UCSD-AML1 (cell line): ENCODE measurements at regions not wholly inside any gene's neighbourhood (a gene's known extent, or its start where the extent isn't known, plus 50 kb on each side); places are given as distances from the start of the nearest gene placed in this dataset.

ENCODE experiments used
- DNase-seq: peaks from one replicate; lab custom pipeline; 2025; ENCODE audit not compliant: unreplicated experiment; lab: John Stamatoyannopoulos, UW

DNA sequence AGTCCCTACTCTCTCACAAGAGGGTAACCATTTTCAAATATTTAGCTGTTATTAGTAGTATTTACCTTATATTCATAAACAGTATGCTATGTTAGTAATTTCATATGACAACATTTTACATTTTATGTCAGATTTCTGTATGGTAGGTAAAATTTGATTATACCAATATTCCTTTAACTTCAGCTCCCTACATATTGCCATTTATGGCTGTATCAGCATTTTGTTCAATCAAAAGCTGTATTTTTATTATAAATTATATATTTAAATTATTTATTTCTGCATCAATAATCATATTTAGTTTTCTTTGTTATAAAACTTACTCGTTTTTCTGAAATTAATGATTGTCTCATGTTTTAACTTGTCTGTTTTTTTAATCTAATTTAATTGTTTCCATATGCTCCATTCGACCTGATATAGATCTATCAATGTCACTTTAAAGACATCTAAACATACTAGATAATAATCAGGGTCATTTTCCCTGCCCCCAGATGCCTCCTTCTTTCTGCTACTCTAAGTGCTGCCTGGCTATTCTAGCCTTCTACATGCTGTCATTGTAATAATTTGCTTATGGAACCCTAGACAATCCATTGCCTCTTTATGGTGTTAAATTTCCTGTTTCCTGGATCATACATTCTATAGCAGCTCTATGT, 1976.7 kb upstream of the ADGRL3 start:
- no peak for DNase-seq

DNA sequence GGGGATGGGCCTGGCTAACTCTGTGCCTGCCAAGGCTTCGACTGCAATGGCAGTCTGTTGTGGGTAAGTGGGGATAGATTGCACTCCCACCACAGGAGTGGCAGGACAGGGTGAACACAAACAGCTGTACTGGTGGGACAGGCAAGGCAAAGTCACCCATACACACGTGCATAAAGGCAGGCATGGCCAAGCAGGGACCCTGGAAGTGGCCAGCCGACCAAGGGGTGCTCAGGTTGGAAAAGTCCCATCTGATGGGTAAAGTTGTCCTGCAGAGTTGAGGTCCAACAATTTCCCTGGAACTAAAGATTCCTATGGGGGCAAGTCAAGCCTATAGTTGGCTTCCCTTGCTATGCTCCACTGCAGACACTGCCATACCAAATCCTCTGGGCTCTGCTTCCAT, 1961.9 kb upstream of the ADGRL3 start:
- no peak for DNase-seq

DNA sequence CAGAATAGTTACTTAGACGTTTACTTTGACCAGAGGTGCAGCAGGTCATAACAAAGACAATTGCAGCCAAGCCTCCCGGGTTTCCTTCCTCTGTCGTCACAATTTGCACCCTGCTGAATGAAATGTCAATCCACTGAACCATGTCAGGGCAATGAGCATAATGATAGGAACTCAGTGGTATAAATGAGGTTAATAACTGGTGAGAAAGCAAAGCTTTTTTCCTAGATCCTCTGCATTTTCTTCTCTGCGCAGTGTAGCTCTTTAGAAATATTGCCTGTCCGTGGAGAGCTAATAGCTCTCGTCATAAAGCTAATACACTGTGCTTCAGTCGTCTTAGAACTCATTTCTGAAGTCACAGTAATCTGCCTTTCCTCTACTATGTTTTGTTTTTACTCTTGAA, 1960.1 kb upstream of the ADGRL3 start:
- DNase-seq: no peak

GRCh38 chr4:59243038-59243437, 1957.1 kb upstream of the ADGRL3 start:
- no peak for DNase-seq

DNA sequence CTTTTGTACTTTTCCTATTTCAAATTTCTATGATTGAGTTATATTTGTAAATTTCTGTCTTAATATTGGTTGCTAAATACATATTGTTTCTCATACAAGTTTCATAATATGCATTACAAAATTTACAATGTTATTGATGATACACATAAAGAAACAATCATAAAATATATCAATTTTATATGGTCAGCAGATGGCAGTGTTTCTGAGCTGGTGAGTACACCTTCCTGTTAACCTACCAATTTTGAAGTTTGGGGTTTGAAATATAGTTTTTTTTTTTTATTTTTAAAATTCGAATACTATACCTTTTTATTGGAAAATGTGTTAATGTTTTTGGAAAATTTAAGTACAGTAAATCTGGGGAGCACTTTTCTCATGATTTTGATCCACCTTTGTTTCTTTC, 1953.1 kb upstream of the ADGRL3 start:
- no peak for DNase-seq

GRCh38 chr4:59248313-59248712, 1951.8 kb upstream of the ADGRL3 start:
- DNase-seq: no peak

- no peak for DNase-seq
These were observed 1951.0 kb upstream of the ADGRL3 start for GRCh38 chr4:59249110-59249509.

DNA sequence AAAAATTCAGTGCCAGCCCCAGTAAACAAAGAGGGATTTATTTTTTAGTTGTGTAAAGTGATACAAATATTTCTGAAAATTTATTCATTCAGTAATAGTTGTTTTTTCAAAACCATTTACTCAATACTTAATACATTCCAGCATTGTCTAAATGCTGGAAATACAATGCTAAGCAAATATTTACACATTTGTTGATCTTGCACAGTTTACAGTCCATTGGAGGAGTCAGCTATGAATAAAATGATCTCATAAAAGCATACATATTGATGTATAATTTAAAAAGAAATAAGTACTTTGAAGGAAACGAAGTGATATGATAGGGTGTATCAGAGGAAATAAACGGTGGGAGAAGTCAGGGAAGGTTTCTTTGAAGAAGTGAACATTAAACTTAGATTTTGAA, 1942.1 kb upstream of the ADGRL3 start:
- no peak for DNase-seq

GRCh38 chr4:59307609-59308008, 1892.5 kb upstream of the ADGRL3 start:
- DNase-seq: no peak

- no peak for DNase-seq
These were observed 1885.5 kb upstream of the ADGRL3 start for GRCh38 chr4:59314637-59315036.

DNA sequence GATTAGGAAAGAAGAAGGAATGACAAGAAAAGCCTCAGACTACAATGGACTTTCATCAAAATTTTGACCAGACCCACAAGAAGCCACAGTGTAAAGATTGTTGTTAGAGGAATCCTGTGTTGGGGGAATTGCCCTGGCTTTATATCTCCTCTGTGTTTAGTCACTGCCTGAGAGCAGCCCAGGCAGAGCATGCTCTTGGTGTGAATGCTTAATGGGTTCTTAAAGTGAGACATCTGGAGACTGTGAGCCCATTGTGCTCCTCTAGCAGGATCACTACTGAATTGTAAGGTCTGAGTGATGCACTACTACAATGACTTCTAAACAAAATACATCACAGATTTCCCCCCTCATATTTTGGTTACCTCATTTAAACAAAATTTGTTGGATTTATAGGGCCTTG, 1860.5 kb upstream of the ADGRL3 start:
- DNase-seq: no peak

DNA sequence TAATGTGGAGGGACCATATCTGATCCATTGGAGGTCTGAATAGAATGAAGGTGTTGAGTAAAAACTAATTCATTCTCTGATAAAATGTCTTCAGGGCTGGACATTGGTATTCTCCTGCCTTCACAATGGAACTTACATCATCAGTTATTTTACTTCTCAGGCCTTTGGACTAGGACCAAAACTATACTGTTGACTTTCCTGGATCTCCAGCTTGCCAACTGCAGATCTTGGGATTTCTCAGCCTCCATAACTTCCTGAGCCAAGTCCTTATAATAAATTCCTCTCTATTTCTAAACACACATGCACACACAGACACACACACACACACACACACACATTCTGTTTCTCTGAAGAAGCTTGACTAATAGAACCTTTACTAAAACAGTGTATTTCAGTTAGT, 1858.6 kb upstream of the ADGRL3 start:
- DNase-seq: no peak

GRCh38 chr4:59348949-59349348, 1851.2 kb upstream of the ADGRL3 start:
- DNase-seq: no peak

DNA sequence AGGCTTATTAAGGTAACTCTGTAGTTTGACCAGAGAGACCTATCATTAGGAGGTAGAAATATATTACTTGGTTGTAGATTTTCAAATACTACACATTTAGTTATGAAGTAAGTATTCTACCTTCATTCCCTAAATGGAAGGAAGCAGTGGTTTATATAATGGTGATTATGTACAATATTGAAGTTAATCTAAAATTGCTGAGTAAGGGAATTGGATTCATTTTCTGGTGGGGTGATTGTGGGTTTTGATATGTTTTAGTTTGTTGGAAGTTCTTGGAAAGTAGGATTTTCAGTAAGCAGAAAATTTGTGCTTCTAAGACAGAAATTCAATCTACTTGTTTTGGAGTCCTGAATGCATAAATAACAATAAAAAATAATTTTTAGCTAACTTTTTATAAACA, 1830.9 kb upstream of the ADGRL3 start:
- no peak for DNase-seq

DNA sequence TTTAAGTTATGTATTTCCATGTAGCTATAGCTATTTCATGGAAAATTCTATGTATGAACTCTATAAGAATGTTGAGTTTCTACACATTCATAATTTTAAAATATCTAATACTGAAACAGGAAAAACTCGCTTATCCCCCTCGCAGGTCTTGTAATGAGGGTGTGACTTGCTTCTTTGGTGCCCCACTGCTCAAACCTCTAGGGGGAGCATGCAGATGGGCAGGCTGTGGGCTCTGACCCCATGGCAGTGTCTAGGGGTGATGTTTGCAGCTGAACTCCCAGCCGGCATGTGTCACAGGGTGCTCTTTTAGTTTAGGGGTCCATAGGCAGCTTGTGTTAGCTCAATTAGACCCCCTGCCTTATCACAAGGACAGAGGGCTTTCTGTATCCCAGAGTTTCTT, 1825.7 kb upstream of the ADGRL3 start:
- DNase-seq: peak; percentile 6

GRCh38 chr4:59380841-59381366, 1819.2 kb upstream of the ADGRL3 start:
- DNase-seq: no peak

DNA sequence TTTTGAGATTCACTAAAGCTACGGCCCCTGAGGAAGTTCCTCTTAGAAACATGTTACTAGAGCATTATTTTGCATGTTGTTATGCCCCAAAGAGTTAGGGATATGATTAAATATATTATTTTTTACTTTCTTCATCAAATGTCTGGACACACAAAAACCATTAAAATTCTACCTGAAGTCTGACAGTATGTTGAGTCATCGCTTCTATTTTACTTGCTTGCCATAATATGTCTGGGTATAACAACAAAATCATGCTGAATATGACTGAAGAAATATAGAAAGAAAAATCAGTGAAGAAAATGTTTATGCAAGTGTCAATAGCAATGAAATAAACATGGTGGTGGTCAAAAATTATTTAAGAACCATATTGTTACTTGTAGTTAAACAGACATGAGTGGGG, 1818.5 kb upstream of the ADGRL3 start:
- no peak for DNase-seq

DNA sequence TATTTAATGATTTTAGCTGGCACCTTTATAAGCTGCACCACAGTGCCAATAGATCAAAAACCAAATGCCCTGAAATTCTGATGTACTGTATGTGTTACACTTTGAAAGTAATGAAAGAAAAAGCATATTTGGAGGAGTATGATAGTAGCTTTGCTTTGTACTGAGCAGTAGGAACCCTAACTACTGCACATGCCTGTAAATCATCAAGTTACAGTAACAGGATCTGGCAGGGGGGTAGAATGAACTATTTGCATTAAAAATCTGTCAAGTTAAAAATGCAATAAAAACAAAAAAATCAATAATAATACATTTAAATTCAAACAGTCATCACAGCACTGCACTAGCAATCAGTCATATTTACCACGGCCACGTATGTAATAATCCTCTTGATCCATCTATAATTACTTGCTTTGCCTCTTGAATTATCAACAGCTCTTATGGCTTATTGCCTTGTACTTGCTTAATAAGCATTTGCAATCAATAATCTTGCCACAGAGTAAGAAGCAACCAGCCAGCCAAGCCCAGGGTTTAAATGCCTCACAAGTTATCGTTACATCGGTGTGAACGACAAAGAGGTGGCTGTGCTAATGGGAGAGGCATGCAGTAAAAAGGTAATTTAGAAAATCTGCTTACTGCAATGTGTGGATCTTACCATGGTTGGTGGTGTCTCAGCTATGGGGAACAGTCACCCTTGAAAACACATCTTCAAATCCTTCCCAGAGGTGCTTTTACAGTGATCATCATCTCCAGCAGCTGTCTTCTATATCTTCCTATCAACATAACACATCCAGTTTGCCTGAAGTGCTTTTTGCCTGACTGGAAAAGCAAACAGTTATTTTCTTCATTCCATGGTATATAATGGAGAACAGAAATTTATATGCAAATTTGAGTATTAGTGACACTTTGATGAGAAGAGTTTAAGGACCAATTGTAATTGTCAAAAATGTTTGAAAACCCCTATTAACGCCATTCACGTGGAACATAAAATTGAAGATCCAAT, 1812.1 kb upstream of the ADGRL3 start:
- DNase-seq: no peak

DNA sequence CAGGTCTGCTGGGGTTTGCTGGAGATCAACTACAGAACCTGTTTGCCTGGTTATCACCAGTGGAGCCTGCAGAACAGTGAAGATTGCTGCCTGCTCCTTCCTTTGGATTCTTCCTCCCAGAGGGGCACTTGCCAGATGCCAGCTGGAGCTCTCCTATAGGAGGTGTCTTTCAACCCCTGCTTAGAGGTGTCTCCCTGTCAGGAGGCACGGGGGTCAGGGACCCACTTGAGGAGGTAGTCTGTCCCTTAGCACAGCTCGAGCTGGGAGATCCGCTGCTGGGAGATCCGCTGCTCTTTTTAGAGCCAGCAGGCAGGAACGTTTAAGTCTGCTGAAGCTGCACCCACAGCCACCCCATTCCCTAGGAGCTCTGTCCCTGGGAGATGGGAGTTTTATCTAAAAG, 1806.3 kb upstream of the ADGRL3 start:
- DNase-seq: no peak

GRCh38 chr4:59400334-59400733, 1799.8 kb upstream of the ADGRL3 start:
- no peak for DNase-seq

- DNase-seq: no peak
These were observed 1790.5 kb upstream of the ADGRL3 start for GRCh38 chr4:59409647-59410046.

DNA sequence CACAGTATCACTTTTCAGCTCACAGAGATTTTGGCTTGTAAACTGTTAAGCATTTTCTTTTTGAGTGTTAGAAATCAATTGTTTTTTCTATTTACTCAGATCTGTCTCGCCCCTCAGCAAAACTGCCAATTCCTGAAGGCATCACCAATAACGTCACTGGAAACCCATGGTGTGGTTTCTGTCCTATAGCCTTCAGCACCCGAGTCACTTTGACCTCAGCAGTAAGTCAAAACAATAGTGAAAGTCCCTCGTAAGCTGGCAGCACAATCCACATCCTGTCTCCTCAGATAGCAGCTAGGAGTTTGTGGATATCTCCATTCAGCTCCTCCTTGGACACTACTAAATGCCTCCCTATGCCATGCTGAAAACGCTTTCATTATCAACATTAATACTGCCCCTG, 1787.4 kb upstream of the ADGRL3 start:
- DNase-seq: no peak
